ENCODE measurements at regions not wholly inside any gene's neighbourhood (a gene's known extent, or its start where the extent isn't known, plus 50 kb on each side); places are given as distances from the start of the nearest gene placed in this dataset.
"Not testable (repeated sequence)": the region's sequence is repeated elsewhere in the genome, so short reads cannot be mapped to it uniquely, and the experiment has no call there.

DNA sequence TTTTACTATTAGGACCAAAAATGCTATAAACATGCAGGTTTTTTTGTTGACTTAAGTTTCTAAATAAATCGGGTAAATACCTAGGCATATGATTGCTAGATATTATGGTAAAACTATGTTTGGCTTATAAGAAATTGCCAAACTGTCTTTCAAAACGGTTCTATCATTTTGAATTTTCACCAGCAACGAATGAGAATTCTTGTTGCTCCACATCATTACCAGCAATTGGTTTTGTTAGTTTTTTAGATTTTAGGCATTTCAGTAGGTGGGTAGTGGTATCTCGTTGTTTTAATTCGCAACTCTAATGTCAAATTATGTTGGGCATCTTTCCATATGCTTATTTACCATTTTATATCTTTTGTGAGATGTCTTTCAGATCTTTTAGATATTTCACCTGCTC is 510.2 kb downstream of the JRKL start:
- DNase-seq (ENCODE audit: low spot score), result no peak

DNA sequence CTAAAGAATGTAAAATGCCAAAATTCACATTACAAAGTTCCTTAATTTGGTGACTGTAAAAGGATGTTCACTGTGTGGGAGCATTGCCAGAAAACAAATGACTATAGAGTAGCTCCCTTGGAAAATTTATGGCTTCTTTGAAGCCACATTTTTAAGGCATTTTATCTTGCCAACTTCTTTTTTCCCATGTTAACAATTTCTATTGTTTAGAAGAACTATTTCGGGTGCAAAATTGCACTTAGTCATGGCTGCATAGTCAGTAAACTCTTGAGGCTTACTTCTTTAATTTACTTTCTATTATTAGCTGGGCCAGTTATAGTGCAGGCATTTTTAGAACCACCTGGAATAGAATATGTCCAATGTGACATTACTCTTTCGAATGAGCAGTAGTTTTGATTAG is 515.3 kb downstream of the JRKL start:
- no peak for DNase-seq (ENCODE audit: low spot score)

DNA sequence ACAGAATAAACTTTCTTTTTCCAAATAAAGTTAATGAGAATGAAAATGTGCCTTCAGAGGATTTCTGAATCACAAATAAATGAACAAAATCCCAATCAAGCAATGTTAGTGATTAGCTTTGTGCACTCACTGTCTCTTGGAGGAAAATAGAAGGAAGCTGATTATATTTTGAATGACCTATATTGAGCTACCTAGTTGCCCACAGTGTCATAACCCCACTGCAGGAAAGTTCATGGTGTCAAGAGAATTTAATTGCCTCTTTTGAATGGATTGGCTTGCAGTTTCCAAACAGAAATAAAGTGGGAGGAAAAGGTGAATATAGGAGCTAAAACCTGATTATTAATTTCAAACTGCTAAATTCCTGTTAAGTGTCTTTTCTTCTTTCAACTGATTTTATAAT is 515.9 kb downstream of the JRKL start:
- no peak for DNase-seq (ENCODE audit: low spot score)

DNA sequence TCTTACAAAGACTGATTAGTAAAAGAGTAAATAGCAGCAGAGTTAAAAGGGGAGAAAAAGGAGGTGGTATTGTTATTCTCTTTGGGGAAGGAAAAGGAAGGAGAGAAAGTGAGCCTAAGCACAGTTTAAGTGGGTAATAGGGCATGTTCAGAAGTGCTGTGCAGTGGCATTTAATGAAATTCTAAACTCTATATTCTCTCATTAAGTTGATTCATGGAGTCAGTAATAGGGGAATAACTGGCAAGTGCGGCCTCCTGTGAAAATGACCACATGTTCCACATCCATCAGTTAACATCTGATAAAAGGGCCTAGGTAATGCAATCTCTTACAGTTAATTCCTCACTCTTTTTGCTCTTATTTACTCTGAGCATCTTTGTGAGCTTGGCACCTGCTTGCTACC is 516.7 kb downstream of the JRKL start:
- DNase-seq (ENCODE audit: low spot score), result no peak

DNA sequence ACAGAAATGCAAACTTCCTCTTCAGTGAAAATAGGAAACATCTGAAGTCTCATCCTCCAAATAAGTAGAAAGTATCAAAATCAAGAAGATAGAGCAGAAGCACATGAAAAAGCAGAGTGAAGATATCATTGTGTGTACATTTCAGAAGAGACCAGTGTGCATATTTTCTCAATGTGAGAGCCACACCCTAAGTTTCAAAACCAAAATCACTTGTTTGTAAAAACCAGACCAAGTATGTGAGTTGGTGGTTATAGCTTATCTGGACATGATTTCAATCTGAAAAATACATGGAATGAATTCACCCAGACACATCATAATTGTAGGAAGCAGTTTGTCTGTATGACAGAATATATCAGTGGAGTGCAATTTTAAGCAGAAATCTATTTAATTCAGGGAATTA is 536.0 kb downstream of the JRKL start:
- no peak for DNase-seq (ENCODE audit: low spot score)

DNA sequence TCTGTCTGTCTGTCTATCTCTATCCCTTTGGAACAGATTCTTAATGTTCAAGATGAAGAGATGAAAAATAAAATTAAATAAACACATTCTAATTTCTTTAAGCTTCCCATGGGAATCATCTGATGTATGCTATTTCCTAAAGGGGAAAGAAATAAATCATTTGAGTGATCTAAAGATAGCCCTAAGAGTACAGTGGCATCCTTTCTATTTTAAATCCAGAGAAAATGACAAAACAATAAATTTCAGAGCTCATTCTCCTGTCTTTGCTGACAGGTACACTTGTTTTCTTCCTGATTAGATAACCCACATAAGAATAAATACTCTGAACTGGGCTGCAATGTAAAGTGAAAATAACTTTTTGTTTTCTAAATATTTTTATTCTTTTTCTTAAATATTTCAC is 550.4 kb downstream of the JRKL start:
- no peak for DNase-seq (ENCODE audit: low spot score)

DNA sequence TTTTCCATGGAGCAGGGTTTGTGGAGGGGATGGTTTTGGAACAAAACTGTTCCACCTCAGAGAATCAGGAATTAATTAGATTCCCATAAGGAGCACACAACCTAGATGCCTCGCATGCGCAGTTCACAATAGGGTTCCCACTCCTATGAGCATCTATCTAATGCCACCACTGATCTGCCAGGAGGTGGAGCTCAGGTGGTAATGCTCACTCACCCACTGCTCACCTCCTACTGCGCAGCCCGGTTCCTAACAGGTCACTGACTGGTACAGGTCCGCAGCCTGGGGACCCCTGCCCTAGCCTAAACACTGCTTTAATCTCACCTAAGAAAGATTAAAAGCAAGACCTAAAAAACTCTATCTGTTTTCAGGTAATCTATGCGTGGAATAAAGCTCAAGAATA is 553.0 kb downstream of the JRKL start:
- no peak for DNase-seq (ENCODE audit: low spot score)

DNA sequence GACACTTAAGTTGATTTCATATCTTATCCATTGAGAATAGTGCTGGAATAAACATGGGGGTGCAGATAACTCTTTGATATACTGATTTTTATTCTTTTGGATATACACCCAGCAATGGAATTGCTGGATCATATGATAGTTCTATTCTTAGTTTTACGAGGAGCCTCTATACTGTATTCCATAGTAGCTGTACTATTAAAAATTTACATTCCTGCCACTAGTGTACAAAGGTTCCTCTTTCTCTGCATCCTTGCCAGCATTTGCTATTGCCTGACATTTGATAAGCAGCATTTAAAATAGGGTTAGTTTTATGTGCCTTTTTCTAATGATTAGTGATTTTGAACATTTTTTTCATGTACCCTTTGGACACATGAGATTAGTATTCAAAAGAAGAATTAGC is 554.2 kb downstream of the JRKL start:
- DNase-seq (ENCODE audit: low spot score), result no peak

DNA sequence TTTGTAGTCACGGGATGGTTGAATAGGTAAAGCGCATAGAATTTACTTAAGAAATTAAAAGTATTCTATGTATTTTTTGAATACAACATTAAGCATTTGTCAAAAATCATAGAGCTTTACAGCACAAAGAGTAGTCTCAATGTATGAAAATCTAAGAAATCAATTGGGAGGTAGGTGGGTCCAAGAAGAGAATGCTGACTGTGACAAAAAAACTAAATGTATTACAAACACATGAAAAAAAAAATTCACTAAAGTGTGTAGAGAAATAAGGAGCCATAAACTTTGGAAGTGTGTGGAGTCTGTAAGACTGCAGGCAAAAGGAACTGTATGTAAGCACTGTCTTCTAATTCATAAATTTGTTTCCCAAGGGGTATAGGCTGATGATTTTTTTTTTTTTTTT is 558.3 kb downstream of the JRKL start:
- DNase-seq (ENCODE audit: low spot score), result no peak

DNA sequence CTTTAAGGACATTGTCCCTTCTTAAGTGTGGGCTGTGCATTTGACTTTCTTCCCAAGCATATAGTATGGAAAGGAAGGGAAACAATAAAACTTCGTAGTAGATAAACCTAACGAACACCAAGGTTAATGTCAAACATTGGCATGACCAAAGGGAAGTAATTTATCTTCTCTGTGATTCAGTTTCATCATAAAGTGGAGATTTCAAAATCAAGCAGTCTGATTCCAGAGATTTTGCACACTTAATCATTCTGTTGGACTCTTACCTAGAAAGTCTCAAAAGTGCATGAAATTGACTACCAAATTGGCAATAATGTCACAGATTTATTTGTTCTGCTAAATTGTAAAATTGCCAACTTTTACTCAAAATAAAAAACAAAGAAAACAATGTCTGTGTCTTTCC is 559.7 kb downstream of the JRKL start:
- no peak for DNase-seq (ENCODE audit: low spot score)

DNA sequence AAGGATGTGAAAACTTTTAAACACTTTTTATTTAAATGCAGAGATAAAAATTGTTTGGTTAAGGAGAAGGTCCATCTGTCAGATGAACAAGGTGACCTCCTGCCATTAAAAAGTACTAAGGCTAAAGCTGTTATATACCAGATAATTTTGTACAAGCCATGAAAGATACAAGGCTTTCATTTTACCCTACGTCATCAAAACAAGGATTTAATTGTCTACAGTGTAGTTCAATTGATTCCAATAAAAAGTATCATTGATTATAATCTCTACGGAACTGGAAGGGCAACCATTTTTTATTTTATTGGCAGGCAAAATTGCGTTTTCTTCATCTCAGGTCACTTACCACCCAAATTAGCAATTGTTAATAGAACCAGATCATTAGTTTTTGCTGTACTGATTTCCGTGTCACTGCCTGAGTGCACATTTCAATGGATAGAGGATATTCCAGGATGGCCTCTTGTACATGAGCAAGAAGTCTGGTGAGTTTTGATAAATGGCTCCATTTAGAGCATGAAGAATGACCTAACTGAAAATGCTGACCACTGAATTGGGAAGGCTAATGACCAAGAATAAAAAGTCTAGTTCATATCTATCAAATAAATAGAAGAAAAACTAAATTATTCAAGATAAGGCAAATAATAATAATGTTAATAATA is 564.9 kb downstream of the JRKL start:
- DNase-seq (ENCODE audit: low spot score), result no peak

DNA sequence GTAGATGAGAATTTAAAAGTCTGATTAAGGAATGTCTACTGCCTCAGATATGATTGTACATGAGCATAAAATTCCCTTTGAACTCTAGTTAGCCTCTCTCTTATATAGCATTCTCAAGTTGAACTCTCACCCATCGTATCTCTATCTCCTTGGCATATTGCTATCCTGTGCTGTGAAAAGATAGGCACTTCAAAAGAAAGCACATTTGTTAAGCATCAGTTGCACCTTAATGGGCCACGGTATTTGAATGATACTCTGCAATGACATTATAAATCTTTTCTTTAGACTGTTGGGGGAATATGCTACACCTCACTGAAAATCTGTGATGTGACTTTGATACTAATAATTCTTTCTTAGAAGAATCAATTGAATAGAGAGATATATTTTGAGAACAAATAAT is 570.7 kb downstream of the JRKL start:
- no peak for DNase-seq (ENCODE audit: low spot score)

DNA sequence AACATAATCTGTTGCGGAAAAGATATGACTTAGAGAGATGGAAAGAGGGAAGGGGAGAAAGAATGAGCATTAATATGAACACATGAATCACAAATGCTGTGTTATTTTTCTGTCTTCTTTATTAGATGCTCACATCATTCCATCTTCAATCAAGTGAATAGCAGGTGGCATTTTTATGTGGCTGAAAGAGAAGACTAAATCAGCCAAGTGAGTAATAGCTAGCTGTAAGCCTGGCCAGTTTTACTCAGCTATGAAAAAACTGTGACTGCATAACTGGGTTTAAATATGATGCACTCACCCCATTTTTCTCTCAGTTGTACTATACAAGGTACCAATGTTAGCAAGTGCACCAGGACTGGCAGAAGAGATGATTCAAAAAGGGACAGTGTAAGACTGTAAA is 571.1 kb downstream of the JRKL start:
- no peak for DNase-seq (ENCODE audit: low spot score)

DNA sequence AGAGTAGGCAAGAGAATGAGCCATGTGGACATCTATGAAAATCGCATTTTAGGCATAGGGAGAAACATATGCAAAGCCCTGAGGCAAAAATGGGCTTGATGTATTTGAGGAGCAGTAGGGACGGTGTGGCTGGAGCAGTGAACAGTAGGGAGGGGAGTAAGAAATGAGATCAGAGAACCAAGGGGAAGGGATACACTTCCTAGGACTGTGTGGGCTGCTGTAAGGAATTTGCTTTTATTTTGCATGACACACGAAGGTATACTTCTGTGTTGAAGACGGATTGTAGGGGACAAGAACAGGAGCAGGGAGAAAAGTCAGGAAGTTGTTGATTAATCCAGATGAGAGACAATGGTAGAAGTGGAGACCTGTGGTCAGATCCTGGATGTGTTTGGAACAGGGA is 572.1 kb downstream of the JRKL start:
- no peak for DNase-seq (ENCODE audit: low spot score)

DNA sequence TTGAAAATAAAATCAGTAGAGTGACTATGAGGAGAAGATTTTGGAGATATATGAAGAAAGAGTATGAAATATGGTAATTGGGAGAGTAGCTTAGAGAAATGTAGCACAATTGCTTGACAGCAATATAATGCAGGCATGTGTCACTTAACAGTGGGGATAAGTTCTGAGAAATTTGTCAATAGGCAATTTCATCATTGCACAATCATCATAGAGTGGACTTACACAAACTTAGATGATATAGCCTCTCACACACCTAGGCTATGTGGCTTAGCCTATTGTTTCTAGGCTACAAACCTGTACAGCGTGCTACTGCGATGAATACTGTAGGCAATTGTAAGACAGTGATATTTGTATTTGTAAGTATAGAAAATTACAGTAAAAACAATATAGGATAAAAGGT is 573.6 kb downstream of the JRKL start:
- no peak for DNase-seq (ENCODE audit: low spot score)

DNA sequence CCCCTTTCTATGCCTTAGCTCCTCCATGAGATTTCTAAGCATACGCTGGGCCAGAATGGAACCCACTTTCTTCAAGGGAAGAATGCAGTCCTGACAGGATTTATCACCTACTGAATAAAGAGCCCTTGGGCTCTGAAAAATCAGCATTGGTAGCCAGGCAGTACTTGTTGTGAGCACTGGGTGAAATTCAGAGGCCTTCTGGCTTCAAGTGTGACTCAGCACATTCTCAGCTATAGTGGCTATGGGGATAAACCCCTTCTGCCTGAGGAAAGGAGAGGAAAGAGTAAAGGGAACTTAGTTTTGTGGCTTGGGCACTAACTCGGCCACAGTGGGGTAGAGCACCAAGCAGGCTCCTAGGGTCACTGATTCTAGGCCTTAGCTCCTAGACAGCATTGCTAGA is 574.8 kb downstream of the JRKL start:
- no peak for DNase-seq (ENCODE audit: low spot score)

DNA sequence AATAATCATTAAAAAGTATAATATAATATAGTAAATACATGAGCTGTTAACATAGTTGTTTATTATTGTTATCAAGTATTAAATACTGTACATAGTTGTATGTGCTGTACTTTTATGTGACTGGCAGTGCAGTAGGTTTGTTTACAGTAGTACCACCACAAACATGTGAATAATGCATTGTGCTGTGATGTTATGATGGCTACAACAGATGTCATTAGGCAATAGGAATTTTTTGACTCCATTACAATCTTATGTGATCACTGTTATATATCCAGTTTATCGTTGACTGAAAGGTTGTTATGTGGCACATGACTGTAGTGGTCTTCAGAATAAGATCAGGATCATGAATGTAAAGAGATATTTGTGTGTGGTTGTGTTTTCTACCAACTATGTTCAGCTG is 577.8 kb downstream of the JRKL start:
- DNase-seq (ENCODE audit: low spot score), result no peak

DNA sequence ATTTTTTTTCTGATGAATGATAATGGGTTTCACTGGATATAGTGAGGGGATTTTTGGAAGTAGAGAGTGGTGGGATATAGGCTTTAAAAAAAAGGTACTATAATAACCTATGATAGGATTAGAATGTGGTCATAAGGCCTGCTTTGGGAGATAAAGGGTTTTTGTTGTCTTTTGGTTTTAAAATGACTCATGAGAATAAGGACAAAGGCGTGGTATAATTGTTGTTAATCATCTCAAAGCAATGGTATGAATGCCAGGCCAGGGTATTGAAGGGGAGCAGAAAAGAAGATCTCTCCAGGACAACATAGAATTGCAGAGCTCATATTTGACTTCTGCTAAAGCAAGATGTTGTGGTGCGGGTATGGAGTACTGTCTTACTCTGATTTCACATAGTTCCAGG is 579.4 kb downstream of the JRKL start:
- no peak for DNase-seq (ENCODE audit: low spot score)

DNA sequence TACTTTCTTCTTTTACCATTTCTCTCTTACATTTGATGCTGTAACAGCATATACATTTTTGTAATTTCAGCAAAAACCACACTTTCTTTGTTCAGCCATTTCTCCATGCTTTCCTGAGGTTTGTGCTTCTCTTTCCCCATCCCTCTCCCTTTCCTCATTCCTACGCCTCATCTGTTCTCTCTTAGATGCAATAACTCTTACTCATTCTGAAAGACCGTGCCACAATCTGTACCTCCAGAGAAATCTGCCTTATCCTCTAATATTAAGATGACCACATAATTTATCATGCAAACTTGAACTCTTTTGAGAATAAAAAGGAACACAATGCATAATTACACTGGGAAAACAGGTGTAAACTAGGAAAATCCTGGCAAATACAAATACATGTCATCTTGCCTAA is 588.9 kb downstream of the JRKL start:
- DNase-seq (ENCODE audit: low spot score), result no peak

DNA sequence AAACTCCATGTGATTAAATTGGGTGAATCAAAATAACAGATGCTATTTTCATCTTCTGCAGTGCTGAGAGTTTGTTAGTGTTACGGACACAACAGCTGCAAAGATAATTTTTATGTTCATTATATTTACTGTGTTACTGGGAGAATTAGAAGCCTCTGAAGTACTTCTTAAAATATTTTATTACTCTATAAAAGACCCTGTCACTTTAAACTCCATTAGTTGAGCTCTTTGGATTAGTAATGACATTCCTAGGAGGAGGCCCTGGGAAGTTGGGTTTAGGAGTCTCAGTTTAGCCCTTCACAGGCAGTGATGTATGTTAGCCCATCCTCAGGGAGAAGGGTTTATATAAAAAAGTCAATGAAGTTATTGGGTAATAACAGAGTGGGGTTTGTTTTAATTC is 596.7 kb downstream of the JRKL start:
- no peak for DNase-seq (ENCODE audit: low spot score)

DNA sequence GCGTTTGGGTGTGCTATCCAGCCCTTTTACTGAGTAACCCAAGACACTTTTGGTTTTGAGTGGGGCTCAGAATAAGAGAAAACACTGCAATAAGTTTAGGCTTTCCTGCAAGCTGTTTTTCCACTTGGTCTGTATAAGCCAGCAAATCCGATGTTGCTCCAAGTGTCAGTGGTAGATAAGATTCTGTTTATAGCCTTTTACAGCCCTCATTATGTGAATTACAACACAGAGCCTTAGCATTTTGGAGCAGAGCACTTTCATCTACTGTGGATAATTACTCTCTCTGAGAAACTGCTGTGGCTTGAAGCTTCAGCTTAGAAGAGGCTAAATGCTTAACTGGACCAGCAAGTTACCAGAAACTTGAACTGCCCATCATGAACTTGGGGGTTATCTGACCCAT is 601.1 kb downstream of the JRKL start:
- DNase-seq (ENCODE audit: low spot score), result no peak

DNA sequence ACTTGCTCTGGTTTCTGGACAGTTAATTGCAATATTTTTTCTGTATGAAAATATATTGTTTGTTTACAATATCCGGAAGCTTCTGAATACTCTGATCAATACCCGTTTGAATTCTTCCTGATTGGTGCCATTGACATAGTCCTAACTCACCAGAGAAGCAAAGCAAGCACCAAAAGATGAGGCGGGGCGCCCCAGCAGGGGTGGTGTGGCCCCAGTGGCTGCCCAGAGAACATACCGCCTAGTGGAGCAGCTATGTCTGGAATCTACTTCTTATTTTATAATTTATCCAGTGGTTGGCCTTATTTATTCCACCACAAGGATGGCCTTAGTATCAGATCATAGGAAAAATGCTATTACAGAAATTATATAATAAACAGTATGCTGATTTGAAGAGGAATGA is 610.7 kb downstream of the JRKL start:
- no peak for DNase-seq (ENCODE audit: low spot score)

DNA sequence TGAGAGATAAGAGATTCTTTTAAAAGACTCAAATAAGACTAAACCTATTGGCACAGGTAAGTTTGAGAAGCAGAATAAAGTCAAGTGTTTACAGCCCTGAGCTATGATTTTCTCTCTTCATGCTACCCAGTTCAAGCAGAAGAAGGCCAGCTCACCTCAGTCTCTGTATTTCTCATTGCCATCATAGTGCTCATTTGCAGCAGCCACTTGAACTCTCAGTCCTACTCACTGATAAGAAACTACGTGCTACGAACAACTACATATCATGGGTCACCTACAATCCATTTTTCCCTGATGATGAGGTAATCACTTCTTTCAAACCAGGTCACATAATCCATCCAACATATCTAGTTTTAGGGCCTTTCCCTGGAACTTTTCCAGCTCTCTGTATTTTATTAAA is 617.5 kb downstream of the JRKL start:
- no peak for DNase-seq (ENCODE audit: low spot score)

DNA sequence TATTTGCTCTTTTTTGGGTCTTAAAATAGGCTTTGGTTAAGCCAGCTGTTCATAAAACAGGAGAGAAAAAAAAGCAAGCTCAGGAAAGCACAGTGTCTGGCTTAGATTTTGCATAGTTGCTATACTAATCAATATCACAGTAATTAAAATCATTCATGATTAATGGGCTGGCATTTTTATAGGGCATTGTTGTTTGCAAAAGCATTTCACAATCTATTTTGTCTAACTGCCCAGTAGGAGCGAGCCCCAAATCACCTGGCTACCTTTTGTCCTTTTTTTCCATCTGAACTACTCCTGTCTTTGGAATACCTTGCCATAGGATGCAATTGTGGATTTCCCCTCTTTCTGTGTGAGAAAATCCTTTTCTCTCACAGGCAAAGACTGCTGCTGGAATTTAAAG is 619.8 kb downstream of the JRKL start:
- no peak for DNase-seq (ENCODE audit: low spot score)

DNA sequence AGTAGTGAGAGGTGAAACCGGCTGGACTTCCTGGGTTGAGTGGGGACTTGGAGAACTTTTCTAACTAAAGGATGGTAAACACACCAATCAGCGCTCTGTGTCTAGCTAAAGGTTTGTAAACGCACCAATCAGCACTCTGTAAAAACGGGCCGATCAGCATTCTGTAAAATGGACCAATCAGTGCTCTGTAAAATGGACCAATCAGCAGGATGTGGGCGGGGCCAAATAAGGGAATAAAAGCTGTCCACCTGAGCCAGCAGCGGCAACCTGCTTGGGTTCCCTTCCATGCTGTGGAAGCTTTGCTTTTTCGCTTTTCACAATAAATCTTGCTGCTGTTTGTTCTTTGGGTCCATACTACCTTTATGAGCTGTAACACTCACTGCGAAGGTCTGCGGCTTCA is 621.2 kb downstream of the JRKL start:
- not testable (repeated sequence) for DNase-seq (ENCODE audit: low spot score)
